ENCODE measurements at regions not wholly inside any gene's neighbourhood (a gene's known extent, or its start where the extent isn't known, plus 50 kb on each side); places are given as distances from the start of the nearest gene placed in this dataset.
"Not testable (repeated sequence)": the region's sequence is repeated elsewhere in the genome, so short reads cannot be mapped to it uniquely, and the experiment has no call there.

DNA sequence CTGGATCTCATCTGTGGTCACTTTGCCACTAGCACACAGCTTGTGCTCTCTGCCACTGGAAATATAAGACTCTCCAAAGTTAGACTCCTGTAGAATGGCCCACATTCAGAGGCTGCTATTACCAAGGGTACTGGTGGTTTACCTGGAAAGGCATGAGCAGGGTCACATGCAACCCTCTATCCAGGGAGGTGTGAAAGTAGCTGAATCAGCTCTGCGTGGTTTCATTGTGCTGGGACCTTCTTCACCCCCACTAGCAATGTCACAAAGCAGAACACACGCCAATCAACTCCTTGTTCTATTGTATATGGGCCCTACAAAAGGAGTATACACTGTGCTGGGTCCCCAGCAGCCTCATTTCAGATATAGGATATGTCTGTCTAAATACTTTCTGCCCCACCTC lies 353.6 kb upstream of the AUTS2 start:
- no peak for DNase-seq

DNA sequence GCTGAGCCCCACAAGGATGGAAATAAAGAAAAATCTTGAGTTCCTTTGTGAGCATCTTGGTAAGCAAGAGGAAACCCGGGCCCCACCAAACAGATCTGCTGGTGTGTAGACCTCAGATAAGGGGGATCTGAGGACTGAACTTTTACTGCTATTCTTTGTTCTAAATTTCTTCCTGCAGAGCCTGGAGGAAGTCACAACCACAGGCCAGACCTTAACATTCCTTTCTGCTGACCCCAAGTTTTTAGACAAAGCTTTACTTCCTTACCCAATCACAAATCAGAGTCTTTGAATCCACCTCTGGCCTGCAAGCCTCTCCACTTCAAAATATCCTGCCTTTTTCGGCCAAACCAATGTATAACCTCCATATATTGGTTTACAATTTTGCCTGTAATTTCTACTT lies 352.6 kb upstream of the AUTS2 start:
- no peak for DNase-seq

DNA sequence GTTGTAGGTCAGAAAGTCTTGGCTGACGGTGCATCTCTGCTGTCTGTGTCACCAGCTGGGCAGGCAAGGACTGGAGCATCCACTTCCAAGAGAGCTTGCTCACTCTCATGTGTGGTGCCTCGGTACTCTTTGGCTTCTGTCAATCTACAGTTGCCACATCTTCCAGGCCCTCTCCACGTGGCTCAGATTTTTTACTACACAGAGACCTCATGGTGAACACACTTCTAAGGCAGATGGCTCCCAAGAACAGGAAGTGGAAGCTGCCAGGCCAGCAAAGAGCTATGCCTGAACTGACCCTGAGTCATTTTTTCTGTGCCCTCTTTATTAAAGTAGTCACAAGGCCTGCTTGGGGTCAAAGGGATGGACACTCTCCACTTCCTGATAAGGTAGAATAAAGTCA lies 351.5 kb upstream of the AUTS2 start:
- DNase-seq: no peak

DNA sequence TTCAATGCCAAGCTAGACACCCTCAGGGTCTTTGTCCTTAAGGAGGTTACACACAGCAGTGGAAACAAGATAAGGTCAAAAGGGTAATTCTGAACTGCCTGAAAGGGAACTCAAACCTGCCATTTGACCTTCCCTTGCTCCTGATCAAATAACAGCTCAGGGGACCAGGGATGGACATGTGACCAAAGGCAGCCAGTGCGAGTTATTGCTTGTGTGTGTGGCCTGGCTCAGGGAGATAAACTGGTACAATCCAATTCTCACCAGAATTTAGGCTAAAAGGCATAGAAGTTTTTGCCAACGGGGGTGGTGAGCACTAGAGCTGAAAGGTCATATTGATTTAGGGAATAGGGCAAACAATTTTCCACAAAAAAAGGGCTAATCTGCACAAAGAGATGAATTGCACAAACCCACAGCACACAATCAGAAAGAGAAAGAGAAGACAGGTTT lies 349.9 kb upstream of the AUTS2 start:
- DNase-seq: not testable (repeated sequence)

DNA sequence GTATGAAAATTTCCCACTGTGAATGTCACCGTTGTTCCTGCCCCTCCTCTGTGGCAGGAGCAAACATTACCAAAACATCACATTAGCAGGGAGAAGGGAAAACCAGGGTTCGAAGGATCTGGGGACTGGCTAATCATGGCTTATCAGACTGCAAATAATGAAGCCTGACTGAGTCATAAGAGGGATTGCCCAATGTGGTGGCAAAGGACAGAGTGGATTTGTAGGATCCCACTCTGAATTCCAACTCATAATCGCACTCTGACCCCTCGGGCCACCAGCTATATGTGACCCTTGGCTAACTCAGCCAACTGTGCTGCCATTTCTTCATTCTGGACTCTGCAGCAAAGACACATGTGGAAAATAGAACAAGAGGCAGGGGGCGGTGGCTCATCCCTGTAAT lies 347.3 kb upstream of the AUTS2 start:
- no peak for DNase-seq

DNA sequence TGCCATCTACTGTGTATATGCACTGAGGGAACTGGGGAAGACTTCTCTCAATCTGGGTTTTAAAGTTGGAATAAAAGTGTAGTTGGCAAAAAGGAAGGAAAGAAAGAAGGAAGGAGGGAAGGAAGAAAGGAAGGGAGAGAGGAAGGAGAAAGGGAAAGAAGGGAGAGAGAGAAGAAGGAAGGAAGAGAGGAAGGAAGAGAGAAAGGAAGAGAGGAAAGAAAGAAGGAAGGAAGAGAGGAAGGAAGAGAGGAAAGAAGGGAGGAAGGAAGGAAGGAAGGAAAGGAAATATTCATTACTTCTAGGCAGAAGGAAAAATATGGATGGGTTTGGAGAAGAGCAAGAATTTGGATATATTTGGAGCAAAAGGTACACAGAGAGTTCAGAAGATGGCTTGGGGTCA lies 343.6 kb upstream of the AUTS2 start:
- no peak for DNase-seq

DNA sequence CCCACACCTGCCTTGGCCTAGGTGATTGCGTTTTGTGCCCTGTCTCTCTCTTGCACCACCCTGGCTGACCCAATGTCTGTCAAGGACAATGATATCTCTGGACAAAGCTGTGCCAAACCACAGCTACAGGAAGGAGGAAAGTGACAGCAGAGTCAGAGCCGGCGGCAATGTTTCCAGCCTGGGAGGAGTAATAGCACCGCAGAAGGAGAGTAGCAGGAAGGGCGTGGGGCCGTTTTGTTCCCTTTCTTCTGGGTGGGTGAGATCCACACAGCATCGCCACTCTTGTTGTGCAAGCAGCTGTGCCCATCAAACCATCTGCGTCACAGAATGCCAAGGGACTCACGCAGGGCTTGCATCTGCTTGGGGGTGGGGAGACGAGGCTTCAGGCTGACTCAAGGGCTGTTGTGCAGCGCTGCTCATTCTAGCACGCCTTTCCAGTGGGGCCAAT lies 341.6 kb upstream of the AUTS2 start:
- no peak for DNase-seq

DNA sequence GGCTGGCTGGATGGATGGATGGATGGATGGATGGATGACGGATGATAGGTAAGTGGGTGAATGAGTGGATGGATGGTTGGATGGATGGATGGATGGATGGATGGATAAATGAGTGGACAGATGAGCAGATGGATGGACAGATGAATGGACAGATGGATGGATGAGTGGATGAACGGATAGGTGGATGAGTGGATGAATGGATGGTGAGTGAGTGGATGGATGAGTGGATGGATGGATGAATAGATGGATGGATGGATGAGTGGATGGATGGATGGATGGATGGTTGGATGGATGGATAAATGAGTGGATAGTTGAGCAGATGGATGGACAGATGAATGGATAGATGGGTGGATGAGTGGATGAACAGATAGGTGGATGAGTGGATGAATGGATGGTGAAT lies 340.7 kb upstream of the AUTS2 start:
- no peak for DNase-seq

DNA sequence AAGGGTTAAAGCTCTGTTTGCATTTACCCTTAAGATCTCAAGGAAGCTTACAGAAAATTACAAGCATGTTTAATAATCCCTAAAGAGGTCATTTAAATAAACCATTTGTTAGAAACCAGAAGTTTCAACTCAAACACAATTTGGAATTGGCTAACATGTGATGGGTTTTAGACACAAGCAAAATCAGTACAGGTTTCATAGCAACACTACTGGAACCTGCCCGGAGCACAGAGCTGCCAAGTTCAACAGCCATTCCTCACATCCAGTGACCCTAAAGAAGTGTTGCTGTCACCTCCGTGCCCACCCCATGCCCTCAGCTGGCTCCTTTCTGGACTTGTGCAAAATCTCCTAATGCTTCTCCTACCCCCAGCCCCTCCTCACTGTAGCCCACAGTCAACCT lies 338.8 kb upstream of the AUTS2 start:
- no peak for DNase-seq

DNA sequence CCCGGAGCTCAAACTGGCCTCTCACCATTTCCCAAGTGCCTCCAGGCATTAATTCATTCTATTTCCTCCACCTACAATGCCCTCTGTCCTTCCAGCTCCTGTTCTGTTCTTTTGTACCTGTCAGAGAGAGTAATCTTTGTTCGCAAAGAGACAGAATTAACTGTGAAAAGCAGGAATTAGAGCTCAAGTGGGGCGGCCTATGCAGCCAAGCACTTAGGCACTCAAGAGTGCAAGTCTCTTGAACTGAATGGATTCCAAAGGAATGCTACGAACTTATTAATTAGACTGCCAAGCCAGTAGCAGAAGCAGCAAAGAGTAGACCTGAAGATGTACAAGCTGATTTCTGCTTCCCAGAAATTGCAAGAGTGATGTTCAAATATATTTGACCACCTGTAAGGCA lies 338.3 kb upstream of the AUTS2 start:
- no peak for DNase-seq

DNA sequence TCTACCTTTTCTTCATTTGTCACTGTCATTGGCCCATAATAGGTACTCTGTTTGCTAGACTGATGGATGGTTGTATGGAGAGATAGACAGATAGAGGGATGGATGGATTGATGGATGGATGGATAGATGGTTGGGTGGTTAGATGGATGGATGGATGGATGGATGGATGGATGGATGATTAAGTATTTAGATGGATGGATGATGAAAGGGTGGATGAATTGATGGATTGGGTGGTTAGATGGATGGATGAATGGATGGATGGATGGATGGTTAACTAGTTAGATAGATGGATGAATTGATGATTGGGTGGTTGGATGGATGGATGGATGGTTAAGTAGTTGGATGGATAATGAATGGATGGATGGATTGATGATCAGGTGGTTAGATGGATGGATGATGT lies 334.7 kb upstream of the AUTS2 start:
- DNase-seq: no peak

DNA sequence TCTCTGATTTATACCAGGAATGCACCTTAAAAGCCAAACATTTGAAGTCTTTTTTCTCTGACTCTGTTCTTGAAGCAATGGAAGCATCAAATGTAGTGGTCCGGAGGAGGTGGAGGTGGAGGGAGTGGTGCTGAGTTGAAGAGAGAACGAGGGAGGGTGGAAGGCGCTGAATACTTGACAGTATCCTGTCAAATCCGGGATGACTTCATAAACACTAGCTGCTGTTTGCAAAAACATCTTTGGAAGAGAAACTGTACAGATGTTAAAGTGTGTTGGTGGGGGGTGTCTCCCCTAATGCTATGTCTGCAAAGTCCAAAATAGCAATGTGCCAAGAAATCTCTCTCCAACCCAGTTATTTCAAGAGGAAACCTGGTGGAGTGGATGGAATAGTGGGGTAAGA lies 328.5 kb upstream of the AUTS2 start:
- no peak for DNase-seq

DNA sequence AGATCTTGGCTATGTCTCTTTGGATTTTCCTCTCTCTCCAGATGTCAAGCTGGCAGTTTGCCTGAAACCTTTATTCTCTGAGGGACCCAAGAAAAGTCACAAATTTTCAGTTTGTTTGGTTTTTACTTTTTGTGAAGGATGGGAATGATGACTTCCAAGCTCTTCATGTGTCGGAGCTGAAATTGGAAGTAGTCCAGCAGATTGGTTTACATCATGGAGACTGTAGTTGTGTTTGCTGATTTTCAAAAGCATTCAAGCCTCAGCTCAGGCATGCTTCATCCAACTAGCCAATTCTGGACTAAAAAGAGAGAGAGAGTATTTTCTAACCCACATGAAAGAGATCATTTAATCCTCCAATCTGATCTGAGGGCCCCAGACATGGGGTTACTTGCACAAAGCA lies 326.2 kb upstream of the AUTS2 start:
- no peak for DNase-seq

DNA sequence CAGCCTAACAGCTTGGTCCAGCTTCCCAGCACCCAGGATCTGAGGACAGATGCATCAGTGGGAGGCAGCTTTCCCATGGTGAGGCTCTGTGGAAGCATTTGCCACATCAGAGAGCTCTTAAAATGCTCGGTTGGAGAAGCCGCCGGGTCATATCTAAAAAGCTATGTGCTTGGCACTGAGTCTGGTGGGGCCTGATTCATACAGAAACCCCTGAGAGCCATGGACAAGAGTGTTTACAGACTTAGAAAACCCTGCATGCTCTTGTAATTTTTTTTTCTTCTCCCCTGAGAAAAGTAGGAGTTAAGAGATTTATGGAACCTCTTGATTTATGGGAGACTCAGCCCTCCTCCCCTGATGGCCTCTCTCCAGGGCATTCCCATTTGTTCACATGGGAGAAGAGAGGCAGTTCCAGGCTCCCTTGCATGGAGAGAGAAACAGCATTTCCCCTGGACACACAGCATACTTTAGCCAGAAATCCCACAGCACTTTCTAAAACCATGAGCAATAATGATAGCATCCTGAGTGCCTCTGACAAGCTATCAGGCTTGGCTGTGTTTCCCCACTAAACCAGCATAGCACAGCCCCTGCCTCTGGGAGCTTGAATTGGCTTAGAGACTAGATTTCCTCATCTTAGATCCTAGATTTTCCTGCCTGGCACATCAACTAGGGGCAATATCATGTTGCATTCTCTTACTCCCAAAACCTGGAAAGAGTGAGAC lies 322.1 kb upstream of the AUTS2 start:
- no peak for DNase-seq

DNA sequence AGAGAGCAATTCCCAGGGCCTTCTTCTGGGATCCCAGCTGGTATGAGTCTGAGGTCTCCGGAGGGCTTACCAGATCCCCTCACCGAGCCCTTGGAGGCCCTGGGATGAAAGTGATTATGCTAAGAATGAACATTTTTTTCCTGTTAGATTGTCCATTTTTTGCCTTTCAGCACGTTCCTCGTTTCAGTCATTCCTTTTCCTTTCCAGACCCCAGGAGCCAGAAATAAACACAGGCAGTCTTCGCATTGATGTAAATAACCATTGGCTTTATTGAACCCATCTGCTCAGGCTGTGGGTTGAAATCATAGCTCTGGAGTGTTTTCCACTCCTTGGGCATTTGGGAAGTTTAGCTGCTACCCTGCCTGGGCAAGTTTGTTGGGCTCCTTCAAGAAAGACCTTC lies 320.9 kb upstream of the AUTS2 start:
- DNase-seq: no peak

DNA sequence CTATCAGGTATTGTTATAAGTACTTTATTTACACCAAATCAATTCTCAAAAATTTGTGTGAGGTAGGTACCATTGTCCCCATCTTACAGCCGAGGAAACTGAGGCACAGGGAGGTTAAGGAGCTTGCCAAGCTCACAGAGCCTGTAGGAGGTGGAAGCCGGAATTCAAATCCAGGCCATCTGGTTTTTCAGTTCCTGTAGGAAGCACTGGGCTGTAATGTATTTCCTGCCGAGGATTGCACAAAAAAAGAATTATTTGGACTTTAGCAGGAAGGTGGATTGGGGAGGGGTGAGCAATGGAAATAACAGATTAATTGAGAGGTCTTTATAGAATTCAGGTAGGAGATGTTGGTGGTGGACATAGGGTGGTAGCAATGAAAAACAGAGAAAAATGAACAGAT lies 315.3 kb upstream of the AUTS2 start:
- DNase-seq: no peak

DNA sequence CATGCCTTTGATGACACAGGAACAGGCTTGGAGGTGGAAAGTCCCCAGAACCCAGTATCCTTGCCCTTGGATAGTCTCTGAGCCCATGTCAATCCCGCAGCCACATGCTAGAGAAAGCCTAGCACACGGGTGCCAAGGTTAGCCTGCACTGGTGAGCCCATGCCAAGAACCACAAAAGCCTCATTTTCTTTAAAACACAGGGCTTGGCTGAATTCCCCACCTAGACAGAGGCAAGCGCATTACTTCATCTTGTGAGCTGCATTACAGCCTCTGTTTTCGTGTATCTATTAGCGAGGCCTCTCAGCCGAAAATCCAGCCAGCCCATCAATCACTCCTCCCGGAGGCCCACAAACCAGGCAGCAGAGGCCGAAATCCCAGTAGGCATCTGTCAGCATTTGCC lies 314.9 kb upstream of the AUTS2 start:
- DNase-seq: no peak

DNA sequence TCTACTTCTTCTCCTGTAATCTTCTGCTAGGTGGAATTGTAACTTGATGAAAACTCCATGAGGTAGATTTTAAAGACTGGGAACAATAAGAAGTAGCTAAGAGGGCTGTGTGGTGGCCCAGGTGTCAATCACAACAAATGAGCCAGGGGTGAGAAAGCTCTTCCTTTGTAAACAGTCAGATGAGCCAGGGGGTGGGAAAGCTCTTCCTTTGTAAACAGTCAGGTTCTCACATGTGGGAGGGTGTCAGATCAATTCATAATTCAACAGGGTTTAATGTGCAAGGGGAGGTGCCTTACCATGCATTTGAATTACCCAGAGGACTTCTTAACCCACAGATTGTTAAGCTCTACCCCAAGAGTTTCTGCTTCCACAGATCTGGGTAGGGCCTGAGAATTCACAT lies 312.4 kb upstream of the AUTS2 start:
- DNase-seq: no peak

DNA sequence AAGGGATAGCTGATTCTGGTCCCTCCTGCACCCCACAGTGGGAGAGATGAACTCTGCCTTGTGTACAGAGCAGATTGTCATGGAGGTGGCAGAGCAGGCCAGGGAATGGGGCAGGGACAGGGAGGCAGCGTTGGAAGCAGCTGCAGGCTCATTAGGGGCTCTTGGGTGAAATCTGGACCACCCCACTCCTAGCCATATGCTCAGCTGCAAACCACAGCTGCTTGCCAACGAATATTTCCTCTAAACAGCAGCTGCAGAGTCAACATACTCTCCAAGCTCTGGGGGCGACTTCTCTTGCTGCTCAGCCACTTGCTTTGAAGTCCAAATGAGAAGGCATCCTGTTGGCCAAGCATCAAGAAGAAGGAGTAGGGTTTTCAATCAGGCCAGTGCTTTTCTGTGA lies 302.3 kb upstream of the AUTS2 start:
- DNase-seq: no peak

DNA sequence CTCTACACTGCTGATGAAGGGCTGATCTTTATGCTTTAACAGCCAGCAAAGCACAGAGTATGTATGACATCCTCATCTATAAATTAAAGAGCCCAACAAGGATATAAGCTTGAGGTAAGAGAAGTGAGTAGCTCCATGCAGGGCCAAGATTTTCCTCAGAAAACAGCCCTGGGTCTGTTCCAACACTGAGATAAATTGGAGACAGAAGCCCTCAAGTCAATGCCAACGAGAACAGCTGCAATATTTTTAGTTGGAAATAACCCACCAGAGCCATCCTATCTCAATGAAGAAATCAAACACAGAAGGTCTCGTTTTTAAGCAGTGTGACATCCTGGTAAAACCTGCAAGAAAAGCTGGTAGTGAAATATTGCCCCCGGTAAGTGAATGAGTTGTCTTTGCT lies 297.0 kb upstream of the AUTS2 start:
- DNase-seq: no peak

DNA sequence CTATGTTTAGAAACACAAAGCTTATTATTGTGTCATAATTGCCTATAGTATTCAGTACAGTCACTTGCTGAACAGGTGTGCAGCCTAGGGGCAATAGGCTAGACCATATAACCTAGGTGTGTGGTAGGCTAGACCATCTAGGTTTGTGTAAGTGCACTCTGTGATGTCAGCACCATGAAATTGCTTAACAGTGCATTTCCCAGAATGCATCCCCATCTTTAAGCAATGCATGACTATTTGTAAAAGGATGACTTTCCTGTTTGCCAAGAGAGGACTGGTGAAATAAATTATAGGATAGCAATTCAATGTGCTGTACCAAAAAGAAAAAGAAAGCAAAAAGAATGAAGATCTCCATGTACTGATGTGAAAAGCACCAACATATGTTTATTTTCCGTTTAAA lies 288.7 kb upstream of the AUTS2 start:
- DNase-seq: no peak

DNA sequence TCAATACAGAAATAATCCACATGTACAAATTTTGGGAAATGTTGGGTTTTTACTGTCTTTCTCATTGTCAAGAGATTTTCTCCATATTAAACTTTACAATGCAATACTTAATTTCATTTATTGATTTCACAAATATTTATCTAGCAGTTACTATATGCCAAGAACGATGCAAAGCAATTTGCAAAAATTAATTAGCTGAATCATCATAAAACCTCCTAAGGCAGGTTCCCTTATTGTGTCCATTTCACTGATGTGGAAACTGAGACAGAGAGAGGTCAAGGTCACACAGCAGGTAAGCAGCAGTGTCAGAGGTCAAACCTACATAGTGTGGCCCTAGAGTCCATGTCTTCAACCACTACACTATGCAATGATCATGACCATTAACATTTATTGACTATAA lies 286.8 kb upstream of the AUTS2 start:
- no peak for DNase-seq

DNA sequence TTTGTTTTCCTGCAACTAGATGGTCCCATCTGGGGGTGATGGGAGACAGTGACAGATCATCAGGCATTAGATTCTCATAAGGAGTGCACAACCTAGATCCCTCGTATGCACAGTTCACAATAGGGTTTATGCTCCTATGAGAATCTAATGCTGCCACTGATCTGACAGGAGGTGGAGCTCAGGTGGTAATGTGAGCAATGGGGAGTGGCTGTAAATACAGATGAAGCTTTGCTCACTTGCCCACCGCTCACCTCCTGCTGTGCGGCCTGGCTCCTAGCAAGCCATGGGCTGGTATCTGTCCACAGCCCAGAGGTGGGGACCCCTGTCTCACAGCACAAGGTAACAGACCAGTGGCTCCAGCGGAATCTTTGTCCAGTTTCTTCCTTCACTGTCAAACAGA lies 284.4 kb upstream of the AUTS2 start:
- DNase-seq: not testable (repeated sequence)

DNA sequence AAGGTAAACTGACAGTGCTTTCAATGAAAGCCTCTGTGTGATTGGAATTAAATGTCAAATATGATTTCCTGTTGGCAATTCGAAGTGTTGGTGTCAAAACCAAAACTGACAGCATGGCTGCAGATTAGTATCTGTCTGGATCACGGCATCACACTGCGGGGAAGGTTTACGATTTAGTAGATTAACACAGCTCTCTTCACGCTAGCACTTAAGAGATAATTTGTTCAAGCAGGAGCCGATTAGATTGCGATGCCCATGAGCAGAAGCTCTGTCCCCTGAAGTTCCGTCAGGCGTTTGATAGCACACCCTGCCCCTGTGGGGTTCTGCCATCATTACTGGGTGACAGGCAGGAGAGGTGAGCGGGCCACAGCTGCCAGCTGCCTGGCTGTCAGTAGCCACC lies 279.5 kb upstream of the AUTS2 start:
- DNase-seq: no peak

DNA sequence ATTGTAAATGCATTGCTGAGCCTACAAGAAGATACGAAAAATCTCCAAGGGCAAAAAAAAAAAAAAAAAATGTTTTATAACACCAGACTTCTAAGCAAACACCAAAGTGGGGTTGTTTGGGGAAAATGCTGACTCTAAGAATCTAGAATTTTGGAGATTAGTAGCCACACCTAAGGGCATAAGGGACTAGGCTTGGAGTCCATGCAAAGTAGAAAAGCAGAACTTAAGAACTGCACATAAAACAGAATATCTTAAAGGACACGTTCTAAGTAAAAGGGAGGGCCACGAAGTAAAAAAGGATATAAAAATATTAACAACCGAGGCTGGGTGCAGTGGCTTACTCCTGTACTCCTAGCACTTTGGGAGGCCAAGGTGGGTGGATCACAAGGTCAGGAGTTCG lies 269.8 kb upstream of the AUTS2 start:
- DNase-seq: no peak

DNA sequence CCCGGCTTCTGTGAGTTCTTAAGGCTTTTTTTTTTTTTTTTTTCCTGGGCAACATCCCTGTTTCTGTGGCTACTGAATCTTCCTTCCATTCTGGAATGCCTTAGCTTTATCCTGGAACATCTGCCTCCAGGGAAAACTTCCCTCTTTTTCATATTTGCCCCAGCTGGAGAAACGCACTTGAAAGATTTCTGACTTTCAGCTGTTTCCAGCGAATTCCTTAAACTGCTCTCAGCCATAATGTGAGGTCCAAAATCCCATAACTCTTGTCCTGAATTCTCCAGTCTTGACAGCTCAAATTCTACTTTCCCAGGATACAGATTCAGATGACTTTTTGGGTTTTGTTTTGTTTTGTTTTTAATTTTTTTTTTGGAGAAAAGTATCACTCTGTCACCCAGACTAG lies 263.6 kb upstream of the AUTS2 start:
- DNase-seq: no peak
